ENCODE measurements at regions not wholly inside any gene's neighbourhood (a gene's known extent, or its start where the extent isn't known, plus 50 kb on each side); places are given as distances from the start of the nearest gene placed in this dataset.

DNA sequence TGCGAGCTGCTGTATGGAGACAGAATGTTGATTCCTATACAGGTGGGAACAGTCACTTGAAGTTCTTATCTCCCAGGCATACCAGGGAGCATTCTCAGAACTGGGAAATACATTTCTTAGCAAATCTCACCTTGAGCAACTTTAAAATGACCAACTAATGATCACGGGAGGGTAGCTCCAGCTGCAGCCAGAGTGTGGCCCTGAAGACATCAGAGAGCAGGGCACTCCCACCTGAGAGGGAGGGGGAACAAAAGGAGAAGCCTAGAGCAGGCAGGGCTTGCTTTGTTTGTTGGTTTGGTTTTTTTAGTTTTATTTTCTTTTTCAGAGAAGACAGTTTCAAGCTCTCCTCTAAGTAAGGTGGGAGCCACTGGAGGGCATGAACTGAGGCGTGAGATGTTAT lies 101.1 kb downstream of the OTX2 start:
- TF ChIP-seq CTCF (conservative IDR thresholded peaks at IDR 0.05; ENCODE audit: low read depth, low read length) (no peak), EZH2 (IDR thresholded peaks at IDR 0.05; ENCODE audit: low read length, unreplicated experiment) (no peak), EZH2phosphoT487 (IDR thresholded peaks at IDR 0.05; ENCODE audit: borderline replicate concordance, low read length) (no peak)

All from PC-3 (cell line).